ENCODE measurements at regions not wholly inside any gene's neighbourhood (a gene's known extent, or its start where the extent isn't known, plus 50 kb on each side); places are given as distances from the start of the nearest gene placed in this dataset.
A peak's percentile ranks its signal among the peaks of the same experiment; 100 is the strongest.

DNA sequence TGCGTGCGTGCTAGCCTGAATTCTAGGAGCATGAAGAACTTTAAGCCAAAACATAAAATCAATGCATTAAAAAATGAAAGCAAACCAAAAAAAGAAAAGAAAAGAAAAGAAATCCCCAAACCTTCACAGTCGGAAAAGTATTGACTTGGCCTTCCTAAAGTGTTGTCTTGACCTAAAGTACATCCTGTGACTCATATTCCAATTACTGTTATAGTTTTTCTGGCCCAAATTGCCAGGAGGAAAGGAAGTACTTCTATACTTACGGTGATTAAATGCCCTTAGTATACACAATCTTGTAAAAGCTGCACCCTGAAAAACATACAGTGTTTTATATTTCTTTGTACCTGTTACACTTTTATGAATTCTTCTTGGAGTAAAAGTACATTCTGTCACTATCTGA lies 512.8 kb downstream of the ANKRD50 start:
- DNase-seq: no peak

DNA sequence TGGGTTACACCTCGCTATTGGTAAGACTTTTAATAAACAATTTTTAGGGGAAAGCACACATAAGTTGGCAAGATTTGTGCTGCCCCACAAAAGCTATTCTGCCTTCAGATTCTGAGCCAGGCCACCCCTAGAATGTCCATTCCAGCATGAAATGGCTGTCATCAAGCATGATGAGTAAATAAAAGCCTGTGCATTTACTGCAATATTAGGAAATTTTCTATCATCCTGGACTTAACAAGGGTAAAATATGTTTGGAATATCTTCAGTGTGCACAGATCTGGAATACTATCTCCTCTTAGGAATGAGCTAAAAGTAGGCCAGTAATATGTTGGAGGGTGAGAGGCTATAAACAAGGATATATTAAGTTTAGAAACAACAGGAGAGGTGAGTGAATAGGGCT lies 510.9 kb downstream of the ANKRD50 start:
- DNase-seq: no peak

DNA sequence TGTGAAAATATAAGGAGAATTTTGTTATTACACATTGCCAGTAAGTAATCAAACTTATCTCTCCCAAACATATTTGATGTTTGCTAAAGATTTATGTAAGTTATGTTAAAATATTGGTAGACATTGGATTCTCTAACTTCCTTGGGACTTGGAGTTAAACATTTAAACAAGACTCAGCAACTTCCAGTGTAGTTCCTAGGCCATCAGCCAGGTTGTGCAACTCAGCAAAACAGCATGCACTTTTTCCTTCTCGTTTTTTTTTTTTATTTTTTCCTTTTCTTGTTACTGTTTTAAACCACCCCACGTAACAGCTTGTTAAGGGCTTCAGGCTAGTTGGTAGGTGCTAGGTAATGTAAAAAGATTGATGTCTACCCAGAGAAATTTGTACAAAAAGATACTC lies 510.4 kb downstream of the ANKRD50 start:
- no peak for DNase-seq

GRCh38 chr4:124203613-124204238 lies 508.8 kb downstream of the ANKRD50 start:
- DNase-seq: no peak

- no peak for DNase-seq
Measured at GRCh38 chr4:124206779-124207605, 505.5 kb downstream of the ANKRD50 start.

- DNase-seq: no peak
Measured at GRCh38 chr4:124209211-124209610, 503.3 kb downstream of the ANKRD50 start.

GRCh38 chr4:124209626-124210025 lies 502.9 kb downstream of the ANKRD50 start:
- no peak for DNase-seq

GRCh38 chr4:124210746-124211145 lies 501.8 kb downstream of the ANKRD50 start:
- DNase-seq: no peak

GRCh38 chr4:124212815-124213630 lies 499.5 kb downstream of the ANKRD50 start:
- DNase-seq: no peak

DNA sequence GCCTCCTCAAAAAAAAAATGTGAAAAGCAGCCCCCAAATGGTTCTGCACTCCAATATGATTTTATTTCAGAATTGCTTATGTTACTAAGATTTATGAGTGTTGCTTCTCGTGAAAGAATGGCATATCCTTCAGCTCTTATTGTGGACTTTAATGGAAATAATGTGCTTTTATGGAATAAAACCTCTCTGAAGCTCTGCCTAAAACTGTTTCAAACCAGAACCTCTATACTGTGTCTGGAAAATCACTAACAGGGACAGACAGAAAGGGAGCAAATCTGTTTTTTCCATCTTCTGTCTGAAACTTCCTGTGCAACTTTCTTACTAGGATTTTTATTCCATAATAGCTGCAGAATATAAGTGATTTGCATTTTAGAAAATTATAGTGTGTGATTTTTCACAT lies 493.1 kb downstream of the ANKRD50 start:
- DNase-seq: no peak

GRCh38 chr4:124224256-124224655 lies 488.3 kb downstream of the ANKRD50 start:
- no peak for DNase-seq

- DNase-seq: no peak
Measured at GRCh38 chr4:124227981-124228380, 484.6 kb downstream of the ANKRD50 start.

DNA sequence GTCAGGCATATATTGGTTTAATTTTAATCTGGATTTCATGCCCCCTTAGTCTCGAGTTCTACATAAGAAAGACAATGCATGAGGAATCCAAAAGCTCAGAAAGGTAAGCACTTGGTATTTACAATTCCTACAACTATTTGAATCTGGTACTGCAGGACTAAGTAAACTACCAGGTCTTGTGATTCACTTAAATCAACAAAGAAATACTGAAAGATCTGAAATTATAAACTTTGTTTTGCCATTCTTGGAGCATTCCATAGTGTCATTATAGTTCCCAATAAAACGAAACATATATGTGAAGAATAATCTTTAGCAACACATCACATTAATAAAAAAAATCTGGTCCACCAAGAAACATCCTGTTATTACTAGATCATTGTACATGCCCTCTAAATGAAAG lies 482.3 kb downstream of the ANKRD50 start:
- DNase-seq: no peak

GRCh38 chr4:124234771-124235170 lies 477.8 kb downstream of the ANKRD50 start:
- no peak for DNase-seq

- no peak for DNase-seq
Measured at GRCh38 chr4:124243671-124244366, 468.7 kb downstream of the ANKRD50 start.

DNA sequence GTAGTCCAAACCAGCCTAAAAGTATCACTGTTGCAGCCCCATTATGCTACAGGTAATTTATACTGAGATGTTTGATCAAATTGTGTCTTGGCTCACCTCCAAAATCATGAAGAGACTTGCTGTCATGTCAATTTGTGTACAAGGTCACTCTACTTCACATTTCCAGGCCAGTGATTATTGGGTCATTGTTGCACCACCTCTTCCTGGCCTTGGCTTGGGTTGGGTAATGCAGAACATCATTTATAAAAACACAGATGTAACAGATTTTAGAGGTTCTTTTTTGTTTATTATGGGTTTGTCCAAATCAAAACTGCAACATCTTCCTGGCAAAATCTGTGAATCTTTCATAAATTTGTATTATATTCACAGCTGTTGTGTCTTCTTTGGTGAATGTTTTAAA lies 459.5 kb downstream of the ANKRD50 start:
- DNase-seq: no peak

DNA sequence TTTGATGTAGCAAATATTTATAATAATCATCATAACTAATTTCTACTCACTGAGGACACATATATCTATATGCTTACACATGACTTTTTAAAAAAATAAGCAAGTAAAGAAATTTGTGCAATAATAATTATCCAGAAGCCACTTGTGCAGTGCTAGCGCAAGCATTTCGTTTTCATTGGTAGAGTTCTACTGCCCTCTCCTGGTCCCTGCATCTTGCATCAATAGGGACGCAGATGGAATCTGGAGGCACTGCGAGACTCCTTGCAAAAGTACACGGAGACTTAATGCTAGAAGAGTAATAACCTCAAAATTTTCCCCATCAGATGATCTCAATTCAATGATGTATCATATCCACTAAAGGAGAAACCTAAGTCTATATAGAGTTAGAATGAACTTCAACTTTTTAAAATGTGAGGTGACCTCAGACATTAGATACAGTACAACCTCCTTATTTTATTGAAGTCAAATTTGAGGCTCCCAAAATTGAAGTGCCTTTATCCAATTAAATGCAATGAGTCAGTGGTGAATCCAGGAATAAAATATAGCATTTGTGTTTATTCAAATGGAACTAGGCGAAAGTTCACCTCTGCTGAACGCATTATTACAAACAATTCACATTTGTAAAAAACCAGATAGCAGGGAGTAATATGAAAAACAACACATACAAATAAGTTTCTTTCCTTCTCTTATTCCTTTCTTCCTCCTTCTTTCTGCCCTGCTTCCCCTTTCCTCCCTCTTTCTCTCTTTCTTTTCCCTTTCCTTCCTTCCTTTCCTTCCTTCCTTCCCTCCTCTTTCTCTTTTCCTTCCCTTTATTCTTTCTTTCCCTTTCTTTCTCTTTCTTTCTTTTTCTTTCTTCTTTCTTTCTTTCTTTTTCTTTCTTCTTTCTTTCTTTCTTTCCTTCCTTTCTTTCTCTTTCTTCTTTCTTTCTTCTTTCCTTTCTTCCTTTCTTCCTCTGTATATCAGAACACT lies 450.0 kb downstream of the ANKRD50 start:
- DNase-seq: peak; percentile 48

DNA sequence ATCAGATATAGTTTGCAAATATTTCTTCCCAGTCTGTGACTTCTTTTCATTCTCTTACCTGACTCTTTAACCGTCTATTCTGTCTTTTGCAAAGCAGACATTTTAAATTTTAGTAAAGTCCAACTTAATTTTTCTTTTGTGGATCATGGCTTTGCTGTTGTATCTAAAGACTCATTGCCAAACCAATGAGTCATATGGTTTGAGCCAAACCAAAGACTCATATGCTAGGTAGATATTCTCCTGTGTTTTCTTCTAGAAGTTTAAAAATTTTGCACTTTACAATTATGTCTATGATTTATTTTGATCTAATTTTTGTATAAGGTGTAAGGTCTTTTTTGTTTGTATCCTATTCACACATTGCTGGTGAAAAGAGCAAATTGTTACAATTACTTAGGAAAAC lies 446.8 kb downstream of the ANKRD50 start:
- no peak for DNase-seq

GRCh38 chr4:124266721-124267120 lies 445.8 kb downstream of the ANKRD50 start:
- DNase-seq: no peak

DNA sequence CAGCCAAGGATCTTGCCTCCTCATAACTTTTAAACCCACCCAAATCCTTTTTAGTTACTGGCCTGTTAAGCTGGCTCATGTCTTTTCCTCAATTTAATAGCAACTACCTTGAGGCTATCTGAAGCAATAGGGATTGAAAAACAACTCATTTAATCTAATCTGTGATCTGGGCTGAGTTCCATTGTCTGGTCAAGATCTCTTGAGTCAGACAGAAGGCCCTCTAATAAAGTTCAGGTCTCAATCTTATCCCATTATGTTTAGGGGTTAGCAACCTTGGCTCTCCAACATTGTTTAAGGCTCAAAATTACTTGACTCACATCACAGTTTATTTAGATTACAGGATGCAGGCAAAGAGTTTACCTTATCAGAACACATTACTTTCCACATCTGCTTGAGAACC lies 436.1 kb downstream of the ANKRD50 start:
- DNase-seq: no peak

GRCh38 chr4:124277691-124278090 lies 434.8 kb downstream of the ANKRD50 start:
- no peak for DNase-seq

- DNase-seq: no peak
Measured at GRCh38 chr4:124278477-124278876, 434.1 kb downstream of the ANKRD50 start.

Measured in activated CD8-positive, alpha-beta memory T cell treated with anti-CD3 and anti-CD28 coated beads, Interleukin-2, amount 50 U/mL, for 48 hours (primary cell).